Omental fat pad (tissue), 3 donors: ENCODE measurements at regions not wholly inside any gene's neighbourhood (a gene's known extent, or its start where the extent isn't known, plus 50 kb on each side); places are given as distances from the start of the nearest gene placed in this dataset.
"Not testable (repeated sequence)": the region's sequence is repeated elsewhere in the genome, so short reads cannot be mapped to it uniquely, and the experiment has no call there.

Source experiments
- ATAC-seq: fragments of 150-250 bp; one replicate; pipeline ENCODE4 v1.9.1; 2016; ENCODE audit warnings: mild to moderate bottlenecking, moderate library complexity; ENCODE audit not compliant: low FRiP score
- DNase-seq: peaks from one replicate; pipeline ENCODE4 v3.0.0-alpha.2; 2019; ENCODE audit warnings: low spot score
- TF ChIP-seq, protein P1 (sequence below), 3 donors: fragments of 450-650 bp; IDR thresholded peaks; one replicate each; pipeline ENCODE4 v1.5.1; 2016 to 2017; ENCODE audit warnings: antibody characterized with exemption in 3 of 3, mild to moderate bottlenecking in 3 of 3, moderate library complexity in 2 of 3

DNA sequence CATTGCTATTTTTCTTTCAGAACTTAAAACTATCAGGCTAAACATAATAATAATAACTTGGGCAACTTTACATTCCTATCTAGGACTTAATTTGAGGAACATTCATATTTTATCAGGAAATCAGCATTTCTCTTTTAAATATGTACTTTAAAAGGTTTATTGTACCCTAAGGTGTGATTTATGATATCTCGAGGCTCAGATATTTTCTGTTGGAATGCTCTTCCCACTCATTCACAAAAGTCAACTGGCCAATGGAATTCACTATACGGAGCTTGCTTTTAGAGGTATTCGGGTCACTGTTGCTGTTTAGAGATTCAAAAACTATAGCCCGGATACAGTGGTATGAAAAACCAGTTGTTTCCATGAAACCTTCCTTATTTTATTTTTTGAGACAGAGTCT is 328.3 kb downstream of the GBA3 start:
- DNase-seq (no peak), ATAC-seq (no peak)
- TF ChIP-seq, protein P1, sequence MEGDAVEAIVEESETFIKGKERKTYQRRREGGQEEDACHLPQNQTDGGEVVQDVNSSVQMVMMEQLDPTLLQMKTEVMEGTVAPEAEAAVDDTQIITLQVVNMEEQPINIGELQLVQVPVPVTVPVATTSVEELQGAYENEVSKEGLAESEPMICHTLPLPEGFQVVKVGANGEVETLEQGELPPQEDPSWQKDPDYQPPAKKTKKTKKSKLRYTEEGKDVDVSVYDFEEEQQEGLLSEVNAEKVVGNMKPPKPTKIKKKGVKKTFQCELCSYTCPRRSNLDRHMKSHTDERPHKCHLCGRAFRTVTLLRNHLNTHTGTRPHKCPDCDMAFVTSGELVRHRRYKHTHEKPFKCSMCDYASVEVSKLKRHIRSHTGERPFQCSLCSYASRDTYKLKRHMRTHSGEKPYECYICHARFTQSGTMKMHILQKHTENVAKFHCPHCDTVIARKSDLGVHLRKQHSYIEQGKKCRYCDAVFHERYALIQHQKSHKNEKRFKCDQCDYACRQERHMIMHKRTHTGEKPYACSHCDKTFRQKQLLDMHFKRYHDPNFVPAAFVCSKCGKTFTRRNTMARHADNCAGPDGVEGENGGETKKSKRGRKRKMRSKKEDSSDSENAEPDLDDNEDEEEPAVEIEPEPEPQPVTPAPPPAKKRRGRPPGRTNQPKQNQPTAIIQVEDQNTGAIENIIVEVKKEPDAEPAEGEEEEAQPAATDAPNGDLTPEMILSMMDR (IDR thresholded peaks at IDR 0.05), result no peak

DNA sequence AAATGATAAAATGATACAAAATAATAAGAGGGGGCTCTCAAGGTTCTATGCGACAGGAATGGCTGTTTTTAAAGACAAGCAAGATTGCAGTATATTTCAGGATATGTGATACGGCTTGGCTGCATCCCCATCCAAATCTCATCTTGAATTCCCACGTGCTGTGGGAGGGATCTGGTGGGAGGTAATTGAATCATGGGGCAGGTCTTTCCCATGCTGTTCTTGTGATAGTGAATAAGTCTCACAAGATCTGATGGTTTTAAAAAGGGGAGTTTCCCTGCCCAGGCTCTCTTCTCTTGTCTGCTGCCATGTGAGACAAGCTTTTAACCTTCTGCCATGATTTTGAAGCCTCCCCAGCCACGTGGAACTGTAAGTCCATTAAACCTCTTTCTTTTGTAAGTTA is 327.7 kb downstream of the GBA3 start:
- ATAC-seq, result not testable (repeated sequence)

DNA sequence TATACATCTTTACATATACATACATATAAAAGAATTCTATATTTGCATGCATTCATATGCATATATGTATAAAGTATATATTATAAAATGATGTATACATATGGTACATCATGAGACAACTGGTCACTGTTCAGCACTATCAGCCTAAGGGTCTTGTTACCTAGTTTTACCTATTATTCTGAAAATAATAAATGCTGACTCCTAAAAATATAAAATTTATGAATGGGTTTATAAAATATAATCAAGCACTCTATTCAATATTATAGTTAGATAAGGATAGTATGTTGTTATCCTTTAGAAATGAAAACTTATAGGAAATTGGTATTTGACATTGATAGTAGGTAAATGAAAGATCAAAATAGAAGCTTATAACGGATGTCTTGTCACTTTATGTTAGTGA is 324.2 kb downstream of the GBA3 start:
- DNase-seq, result no peak
- no peak for ATAC-seq
- TF ChIP-seq, protein P1 (IDR thresholded peaks at IDR 0.05), result no peak

More for the DNA sequence above, 327.7 kb downstream of the GBA3 start:
- not testable (repeated sequence) for DNase-seq

DNA sequence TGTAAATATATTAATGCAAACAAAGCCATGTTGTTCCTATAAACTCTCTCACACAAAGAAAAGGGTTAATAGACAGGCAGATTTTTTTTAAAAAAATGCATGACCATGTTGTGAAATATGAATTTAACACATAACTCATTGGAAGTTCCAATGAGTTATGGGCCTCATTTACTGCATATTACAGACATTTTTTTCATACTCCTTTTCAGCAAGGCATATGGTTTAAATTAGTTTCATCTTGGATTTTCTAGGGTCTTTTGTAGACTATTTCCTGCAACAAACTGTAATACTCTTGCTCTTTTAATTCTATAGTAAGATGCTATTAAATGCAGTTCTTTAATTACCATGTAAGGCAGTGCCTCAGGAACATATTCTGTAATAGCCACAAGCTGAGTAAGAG is 323.1 kb downstream of the GBA3 start:
- TF ChIP-seq, protein P1 (IDR thresholded peaks at IDR 0.05), result no peak
- DNase-seq (no peak), ATAC-seq (no peak)

DNA sequence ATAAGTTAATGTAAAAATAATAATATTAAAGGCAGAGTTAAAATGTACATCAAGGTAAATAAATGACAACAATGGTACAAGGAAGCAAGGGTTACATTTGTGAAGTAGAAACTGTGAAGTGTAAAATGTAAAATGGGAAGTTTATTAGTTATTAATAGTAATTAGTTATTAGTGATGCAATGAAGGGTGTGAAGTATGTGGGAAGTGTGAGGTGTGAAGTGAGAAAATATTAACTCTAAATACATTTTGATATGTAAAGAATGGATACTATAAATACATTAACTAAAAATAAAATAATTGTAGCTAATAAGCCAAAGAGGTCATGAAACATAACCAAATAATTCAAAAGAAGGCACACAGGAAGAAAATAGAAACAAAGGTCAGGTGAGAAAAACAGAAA is 316.4 kb downstream of the GBA3 start:
- no peak for DNase-seq
- TF ChIP-seq, protein P1 (IDR thresholded peaks at IDR 0.05), result no peak
- ATAC-seq, result no peak

DNA sequence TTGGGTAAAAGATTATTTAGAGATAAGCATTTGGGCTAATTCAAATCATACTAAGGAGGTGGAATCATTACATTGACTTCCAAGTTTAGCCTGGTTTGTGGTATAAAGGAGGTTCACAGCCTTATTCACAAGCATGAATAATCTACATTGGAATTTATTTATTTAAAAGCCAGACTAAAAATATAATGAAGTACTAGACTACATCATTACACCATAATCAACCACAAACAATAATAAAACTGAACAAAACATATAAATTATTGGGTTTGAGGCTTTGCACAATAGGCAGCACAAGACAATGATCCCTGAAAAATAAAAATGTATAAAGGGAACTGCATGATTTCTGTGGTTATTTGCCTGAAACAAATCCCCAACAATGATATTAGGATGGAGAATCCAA is 314.0 kb downstream of the GBA3 start:
- DNase-seq (no peak), ATAC-seq (no peak)
- TF ChIP-seq, protein P1 (IDR thresholded peaks at IDR 0.05), result no peak

DNA sequence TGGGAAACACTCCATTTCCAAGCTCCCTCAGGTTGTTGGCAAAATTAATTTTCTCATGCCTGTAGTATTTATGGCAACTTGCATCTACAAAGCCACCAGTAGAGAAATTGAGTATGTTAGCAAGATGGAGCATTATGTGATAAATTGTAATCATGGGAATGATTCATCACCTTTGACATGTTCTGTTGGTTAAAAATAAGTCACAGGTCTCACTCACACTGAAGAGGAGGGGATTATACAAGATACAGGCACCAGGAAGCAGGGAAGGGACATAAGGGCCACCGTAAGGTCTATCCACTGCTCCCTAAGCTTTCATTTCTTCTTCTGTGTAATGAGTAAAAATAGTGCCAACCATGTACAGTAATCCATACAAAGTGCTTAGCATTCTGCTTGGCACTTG is 313.0 kb downstream of the GBA3 start:
- DNase-seq, result no peak
- no peak for ATAC-seq

More for the DNA sequence above, 313.0 kb downstream of the GBA3 start:
- TF ChIP-seq, protein P1 (IDR thresholded peaks at IDR 0.05), result no peak
